Activated naive CD4-positive, alpha-beta T cell treated with anti-CD3 and anti-CD28 coated beads, Interleukin-2, amount 10 ng/mL, durations not matched to agents 7 days and 5 days (primary cell): ENCODE measurements at regions not wholly inside any gene's neighbourhood (a gene's known extent, or its start where the extent isn't known, plus 50 kb on each side); places are given as distances from the start of the nearest gene placed in this dataset.
"Not testable (repeated sequence)": the region's sequence is repeated elsewhere in the genome, so short reads cannot be mapped to it uniquely, and the experiment has no call there.

Source experiments
- CTCF ChIA-PET: fragments of 350-600 bp; sonication (Branson Sonifier 250); formaldehyde crosslinking; loops from one replicate; lab custom pipeline; 2021; ENCODE audit warnings: antibody characterized with exemption; lab: Charles Lee
- DNase-seq: peaks from one replicate; pipeline ENCODE4 v3.0.0-alpha.2; 2020
- H3K27ac Mint-ChIP-seq: one replicate; pipeline ENCODE4 v1.8.0; 2021; ENCODE audit warnings: mild to moderate bottlenecking, moderate library complexity, mixed read lengths
- H3K27me3 Mint-ChIP-seq: one replicate; pipeline ENCODE4 v1.8.0; 2021; ENCODE audit warnings: mild to moderate bottlenecking, mixed read lengths
- H3K36me3 Mint-ChIP-seq: one replicate; pipeline ENCODE4 v1.8.0; 2021; ENCODE audit warnings: mixed read lengths
- H3K4me1 Mint-ChIP-seq: one replicate; pipeline ENCODE4 v1.8.0; 2021; ENCODE audit warnings: mixed read lengths
- H3K4me3 Mint-ChIP-seq: one replicate; pipeline ENCODE4 v1.8.0; 2021; ENCODE audit warnings: mild to moderate bottlenecking, moderate library complexity, mixed read lengths
- H3K9me3 Mint-ChIP-seq: one replicate; pipeline ENCODE4 v1.8.0; 2021; ENCODE audit warnings: mixed read lengths

DNA sequence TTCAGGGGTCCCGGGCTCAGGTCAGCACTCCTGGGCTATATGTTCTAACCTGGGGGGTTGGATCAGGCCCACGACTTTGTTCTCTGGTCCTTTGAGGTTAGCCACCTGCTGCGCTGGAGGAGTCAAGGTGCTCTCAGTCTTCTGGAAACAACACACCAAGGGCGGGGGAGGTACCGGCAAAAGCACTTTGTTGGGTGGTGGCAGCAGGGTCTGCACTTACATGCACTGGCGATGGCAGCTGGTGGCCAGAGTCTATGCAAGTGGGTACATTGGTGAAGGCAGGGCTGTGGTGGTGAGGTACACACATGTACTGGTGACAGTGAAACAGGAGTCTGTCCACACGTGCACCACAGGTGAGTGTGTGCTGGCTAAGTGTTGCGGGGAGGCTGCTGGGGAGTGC, 194.2 kb upstream of the MAGI2 start:
- H3K4me1 Mint-ChIP-seq = no peaks in the 10 kb centered on the region
- H3K4me3 Mint-ChIP-seq = no peak overlapping the region
- DNase-seq = no peak
- no peaks in the 10 kb centered on the region for H3K9me3 Mint-ChIP-seq
- CTCF ChIA-PET = no interaction called here
- no peaks in the 10 kb centered on the region for H3K27me3 Mint-ChIP-seq
- no peak overlapping the region for H3K27ac Mint-ChIP-seq
- no peaks in the 10 kb centered on the region for H3K36me3 Mint-ChIP-seq

DNA sequence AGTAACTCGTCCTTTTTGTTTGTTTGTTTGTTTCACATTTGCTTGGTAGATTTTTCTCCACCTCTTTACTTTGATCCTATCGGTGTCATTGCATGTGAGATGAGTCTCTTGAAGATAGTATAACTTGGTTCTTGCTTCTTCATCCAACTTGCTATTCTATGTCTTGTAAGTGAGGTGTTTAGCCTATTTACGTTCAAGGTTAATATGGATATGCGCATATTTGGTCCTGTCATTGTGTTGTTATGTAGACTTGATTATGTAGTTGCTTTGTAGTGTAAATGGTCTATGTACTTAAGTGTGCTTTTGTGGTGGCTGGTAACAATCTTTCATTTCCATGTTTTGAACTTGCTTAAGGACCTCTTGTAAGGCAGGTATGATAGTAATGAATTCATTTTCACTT, 192.8 kb upstream of the MAGI2 start:
- CTCF ChIA-PET = no interaction called here
- H3K4me3 Mint-ChIP-seq = no peak overlapping the region
- no peaks in the 10 kb centered on the region for H3K36me3 Mint-ChIP-seq
- H3K9me3 Mint-ChIP-seq = no peaks in the 10 kb centered on the region
- DNase-seq = no peak
- H3K4me1 Mint-ChIP-seq = no peaks in the 10 kb centered on the region
- H3K27ac Mint-ChIP-seq = no peak overlapping the region
- H3K27me3 Mint-ChIP-seq = no peaks in the 10 kb centered on the region

DNA sequence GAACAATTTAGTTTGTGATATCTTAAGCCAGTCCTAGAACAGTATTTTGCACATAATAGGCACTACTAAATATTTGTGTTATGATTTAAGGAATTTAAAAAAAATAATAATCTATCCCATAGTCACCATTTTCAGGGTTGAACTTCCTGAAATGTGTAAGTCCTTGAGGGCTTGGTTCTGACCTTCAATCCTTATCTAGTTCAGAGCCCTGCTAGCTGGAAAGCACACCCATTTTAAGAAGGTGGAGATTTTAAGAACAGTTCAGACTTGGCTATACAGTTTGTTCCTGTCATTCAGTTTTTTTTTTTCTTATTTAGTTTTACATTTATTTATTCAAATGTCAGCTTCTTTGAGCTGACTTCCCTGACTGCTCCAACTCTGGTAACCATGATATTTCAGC, 183.4 kb upstream of the MAGI2 start:
- Mint-ChIP-seq H3K27me3 (no peaks in the 10 kb centered on the region), H3K9me3 (no peaks in the 10 kb centered on the region), H3K27ac (no peak overlapping the region), H3K4me1 (no peaks in the 10 kb centered on the region), H3K36me3 (no peaks in the 10 kb centered on the region), H3K4me3 (no peak overlapping the region)
- no peak for DNase-seq
- CTCF ChIA-PET = interaction anchor here (0.5 kb wide), 1 partner anchor 1616 kb away, joined by 3 read pairs; no protein-coding TSS in a partner anchor

DNA sequence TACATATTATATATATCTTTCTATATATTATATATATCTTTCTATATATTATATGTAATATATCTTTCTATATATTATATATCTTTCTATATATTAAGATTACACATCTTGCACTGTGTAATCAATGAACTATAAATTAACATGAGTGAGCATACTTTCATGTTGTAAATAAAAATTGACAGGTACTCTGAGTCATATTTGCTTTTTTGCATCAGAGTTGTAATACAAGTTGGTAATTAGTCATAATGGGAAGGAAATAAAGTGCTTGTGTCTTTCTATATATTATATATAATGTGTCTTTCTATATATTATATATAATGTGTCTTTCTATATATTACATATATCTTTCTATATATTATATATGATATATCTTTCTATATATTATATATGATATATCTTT, 172.5 kb upstream of the MAGI2 start:
- H3K4me1 Mint-ChIP-seq, CTCF ChIA-PET, H3K9me3 Mint-ChIP-seq, H3K27ac Mint-ChIP-seq, DNase-seq, H3K27me3 Mint-ChIP-seq, H3K36me3 Mint-ChIP-seq, H3K4me3 Mint-ChIP-seq: not testable (repeated sequence)

DNA sequence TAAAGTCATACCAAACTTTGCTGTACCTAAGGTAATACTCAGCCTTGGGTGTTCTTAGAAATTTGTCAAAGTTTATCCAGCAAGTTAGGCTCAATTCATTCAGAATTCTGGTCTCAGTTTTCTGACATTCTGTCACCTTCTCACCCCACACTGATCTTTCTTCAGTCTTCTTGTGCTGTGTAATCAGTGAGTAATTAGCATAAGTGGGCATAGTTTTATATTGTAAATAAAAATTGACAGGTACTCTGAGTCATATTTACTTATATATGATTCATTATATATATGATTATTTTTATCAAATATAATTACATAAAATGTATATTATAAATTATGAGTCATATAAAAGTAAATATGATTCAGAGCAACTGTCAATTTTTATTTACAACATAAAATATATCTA, 170.9 kb upstream of the MAGI2 start:
- Mint-ChIP-seq H3K9me3 (no peaks in the 10 kb centered on the region), H3K4me1 (no peaks in the 10 kb centered on the region), H3K36me3 (no peaks in the 10 kb centered on the region), H3K27me3 (no peaks in the 10 kb centered on the region), H3K27ac (no peak overlapping the region), H3K4me3 (no peak overlapping the region)
- CTCF ChIA-PET = no interaction called here
- no peak for DNase-seq

DNA sequence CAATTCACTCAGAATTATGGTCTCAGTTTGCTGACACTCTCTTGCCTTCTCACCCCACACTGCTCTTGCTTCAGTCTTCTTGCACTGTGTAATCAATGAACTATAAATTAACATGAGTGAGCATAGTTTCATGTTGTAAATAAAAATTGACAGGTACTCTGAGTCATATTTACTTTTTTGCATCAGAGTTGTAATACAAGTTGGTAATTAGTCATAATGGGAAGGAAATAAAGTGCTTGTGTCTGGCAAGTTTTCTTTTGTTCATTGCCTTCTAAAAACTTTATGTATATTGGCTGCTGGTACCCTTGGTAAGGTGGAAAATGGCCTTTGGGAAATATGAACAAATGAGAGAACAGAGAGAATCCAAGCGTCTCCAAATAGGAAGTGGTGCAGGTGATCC, 169.3 kb upstream of the MAGI2 start:
- CTCF ChIA-PET = no interaction called here
- Mint-ChIP-seq H3K4me1 (no peaks in the 10 kb centered on the region), H3K9me3 (no peaks in the 10 kb centered on the region), H3K4me3 (no peak overlapping the region), H3K27ac (no peak overlapping the region), H3K36me3 (no peaks in the 10 kb centered on the region), H3K27me3 (no peaks in the 10 kb centered on the region)
- DNase-seq = no peak

DNA sequence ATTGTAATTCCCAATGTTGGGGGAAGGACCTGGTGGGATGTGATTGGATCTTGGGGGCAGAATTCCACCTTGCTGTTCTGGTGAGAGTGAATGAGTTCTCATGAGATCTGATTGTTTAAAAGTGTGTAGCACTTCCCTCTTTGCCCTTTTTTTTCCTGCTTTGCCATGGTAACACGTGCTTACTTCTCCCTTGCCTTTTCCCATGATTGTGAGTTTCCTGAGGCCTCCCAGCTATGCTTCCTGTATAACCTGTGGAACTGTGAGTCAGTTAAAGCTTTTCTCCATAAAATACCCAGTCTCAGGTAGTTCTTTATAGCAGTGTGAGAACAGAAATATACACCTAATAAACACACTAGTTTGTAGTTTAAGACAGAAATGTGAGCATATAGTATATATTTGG, 166.8 kb upstream of the MAGI2 start:
- Mint-ChIP-seq H3K27ac (no peak overlapping the region), H3K4me1 (no peaks in the 10 kb centered on the region), H3K9me3 (peaks cover 3% of the 10 kb centered on the region), H3K4me3 (no peak overlapping the region), H3K36me3 (no peaks in the 10 kb centered on the region), H3K27me3 (no peaks in the 10 kb centered on the region)
- CTCF ChIA-PET = no interaction called here
- DNase-seq = no peak

DNA sequence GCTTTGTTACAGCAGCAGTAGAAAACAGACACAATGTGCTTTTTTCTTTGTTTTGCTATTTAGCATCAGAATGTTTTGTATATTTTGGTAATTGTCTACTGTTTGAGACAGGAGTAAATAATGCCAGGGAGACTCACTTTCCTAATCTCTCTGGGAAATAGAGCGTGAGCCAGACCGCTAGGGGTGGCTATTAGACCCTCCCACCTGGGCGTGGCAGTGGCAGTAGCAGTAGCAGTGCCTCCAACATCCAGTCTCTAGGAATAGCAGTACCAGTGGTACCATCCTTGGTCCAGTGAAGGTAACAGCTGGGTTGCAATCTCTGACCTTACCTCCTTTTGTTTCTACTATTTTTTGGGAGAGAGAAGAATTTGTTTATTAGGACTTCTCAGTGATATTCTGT, 165.7 kb upstream of the MAGI2 start:
- no peak for DNase-seq
- peaks cover 3% of the 10 kb centered on the region for H3K9me3 Mint-ChIP-seq
- H3K36me3 Mint-ChIP-seq = no peaks in the 10 kb centered on the region
- CTCF ChIA-PET = no interaction called here
- no peaks in the 10 kb centered on the region for H3K4me1 Mint-ChIP-seq
- no peak overlapping the region for H3K4me3 Mint-ChIP-seq
- no peak overlapping the region for H3K27ac Mint-ChIP-seq
- no peaks in the 10 kb centered on the region for H3K27me3 Mint-ChIP-seq

DNA sequence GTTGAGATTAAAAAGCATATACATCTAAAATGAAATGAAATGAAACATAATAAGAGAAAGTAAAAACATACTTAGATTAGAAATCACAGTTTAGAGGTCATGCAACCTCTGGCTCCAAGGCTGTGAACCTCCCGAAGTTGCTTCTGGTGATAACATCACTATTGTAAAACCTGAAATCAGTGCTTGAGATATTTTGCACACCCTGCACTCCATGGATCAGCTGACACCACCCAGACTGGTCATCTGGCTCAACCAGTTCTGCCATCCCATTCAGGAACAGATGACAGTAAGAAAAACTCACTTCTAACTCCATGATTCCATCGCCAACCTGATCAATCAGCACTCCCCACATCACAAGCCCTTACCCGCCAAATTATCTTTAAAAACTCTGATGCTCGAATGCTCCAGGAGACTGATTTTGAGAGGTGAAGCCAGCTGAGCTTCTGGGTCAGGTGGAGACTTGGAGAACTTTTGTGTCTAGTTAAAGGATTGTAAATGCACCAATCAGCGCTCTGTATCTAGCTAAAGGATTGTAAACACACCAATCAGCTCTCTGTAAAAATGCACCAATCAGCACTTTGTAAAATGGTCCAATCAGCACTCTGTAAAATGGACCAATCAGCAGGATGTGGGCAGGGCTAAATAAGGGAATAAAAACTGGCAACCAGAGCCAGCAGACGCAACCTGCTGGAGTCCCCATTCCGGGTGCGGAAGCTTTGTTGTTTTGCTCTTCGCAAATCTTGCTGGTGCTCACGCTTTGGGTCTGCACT, 162.6 kb upstream of the MAGI2 start:
- CTCF ChIA-PET = no interaction called here
- Mint-ChIP-seq H3K27me3 (no peaks in the 10 kb centered on the region), H3K27ac (no peak overlapping the region), H3K9me3 (peaks cover 3% of the 10 kb centered on the region), H3K36me3 (no peaks in the 10 kb centered on the region), H3K4me3 (no peak overlapping the region), H3K4me1 (no peaks in the 10 kb centered on the region)
- no peak for DNase-seq

DNA sequence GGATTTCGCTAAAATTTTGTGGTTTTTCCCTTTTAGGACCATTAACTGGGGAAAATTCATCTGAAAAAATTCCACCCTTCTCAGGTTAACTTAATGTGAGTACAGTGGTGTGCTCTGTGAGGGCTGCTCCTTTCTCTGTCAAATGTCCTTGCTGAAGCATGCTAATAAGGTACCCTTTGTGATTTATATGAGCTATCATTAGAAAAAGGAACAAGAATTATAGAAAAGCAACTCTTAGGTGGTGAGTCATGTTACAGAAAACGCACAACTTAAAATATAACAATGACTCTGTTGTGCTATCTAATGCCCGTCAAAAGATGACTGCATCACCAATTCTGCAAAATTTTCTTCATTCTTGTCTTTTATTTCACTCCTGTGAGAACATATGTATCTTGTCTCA, 162.0 kb upstream of the MAGI2 start:
- Mint-ChIP-seq H3K36me3 (no peaks in the 10 kb centered on the region), H3K4me3 (no peak overlapping the region), H3K9me3 (peaks cover 3% of the 10 kb centered on the region), H3K27me3 (no peaks in the 10 kb centered on the region), H3K27ac (no peak overlapping the region), H3K4me1 (no peaks in the 10 kb centered on the region)
- CTCF ChIA-PET = no interaction called here
- no peak for DNase-seq

DNA sequence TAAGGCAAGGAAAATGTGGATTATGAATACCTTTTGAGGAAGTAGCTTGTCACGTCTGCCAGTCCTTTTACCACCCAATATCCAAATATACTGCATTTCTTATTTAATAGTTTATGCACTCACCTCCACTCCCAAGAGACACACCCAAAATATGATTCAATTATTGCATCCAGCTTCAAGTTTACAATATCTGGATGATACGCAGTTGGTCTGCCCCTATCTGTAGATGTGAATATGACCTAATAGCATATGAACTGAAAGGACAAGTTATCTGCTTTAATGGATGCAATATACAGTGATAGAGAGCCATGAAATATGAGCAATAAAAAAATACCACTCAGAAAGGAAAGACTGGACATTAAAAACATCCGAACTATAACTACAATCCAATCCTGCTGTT, 159.4 kb upstream of the MAGI2 start:
- Mint-ChIP-seq H3K4me3 (no peak overlapping the region), H3K4me1 (no peaks in the 10 kb centered on the region), H3K9me3 (peaks cover 3% of the 10 kb centered on the region), H3K36me3 (no peaks in the 10 kb centered on the region), H3K27ac (no peak overlapping the region), H3K27me3 (no peaks in the 10 kb centered on the region)
- CTCF ChIA-PET = no interaction called here
- DNase-seq = no peak

DNA sequence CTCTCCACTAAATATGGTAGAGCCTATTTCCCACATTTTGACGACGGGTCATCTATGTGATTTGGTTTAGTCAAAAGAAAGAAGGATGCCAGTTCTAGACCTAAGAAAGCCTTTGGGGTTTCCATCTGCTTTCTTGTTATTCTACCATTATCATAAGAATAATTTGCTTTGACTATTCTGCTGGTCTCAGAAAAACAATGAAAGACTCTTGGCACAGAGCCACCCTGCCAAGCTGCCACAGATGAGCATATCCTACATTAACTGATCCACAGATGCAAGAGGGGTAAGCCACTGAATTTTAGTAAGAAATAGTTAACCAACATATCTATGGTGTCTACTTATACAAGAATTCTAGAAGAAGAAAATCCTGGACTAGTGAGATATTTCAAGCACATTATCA, 158.6 kb upstream of the MAGI2 start:
- H3K27me3 Mint-ChIP-seq = no peaks in the 10 kb centered on the region
- H3K9me3 Mint-ChIP-seq = peaks cover 3% of the 10 kb centered on the region
- CTCF ChIA-PET = no interaction called here
- no peaks in the 10 kb centered on the region for H3K4me1 Mint-ChIP-seq
- H3K4me3 Mint-ChIP-seq = no peak overlapping the region
- H3K27ac Mint-ChIP-seq = no peak overlapping the region
- DNase-seq = no peak
- no peaks in the 10 kb centered on the region for H3K36me3 Mint-ChIP-seq

DNA sequence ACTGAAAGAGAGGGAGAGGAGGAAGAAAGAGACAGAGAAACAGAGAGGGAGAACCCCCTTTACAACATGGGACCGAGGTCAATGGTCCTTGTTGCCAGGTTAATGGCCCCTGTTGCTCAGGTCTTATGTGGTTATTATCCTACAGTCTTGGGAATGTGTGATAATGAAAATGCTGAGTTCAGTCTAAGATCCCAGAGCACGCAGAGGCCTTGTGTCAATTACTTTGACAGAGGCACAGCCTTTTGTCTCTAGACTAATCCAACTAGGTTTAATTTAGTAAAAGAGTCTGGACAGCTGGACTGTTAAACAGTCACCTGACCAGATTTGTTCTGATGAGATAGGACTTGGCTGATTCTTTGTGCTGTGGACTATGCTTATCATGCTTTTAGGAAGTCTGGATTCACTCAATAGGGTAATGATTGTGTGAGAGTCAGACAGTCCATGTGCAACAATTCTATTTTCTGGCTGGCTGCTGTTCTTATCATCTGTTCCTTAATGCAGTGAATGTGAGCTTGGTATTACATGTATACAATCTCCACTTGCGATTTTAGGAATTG, 157.4 kb upstream of the MAGI2 start:
- CTCF ChIA-PET = no interaction called here
- Mint-ChIP-seq H3K27ac (no peak overlapping the region), H3K4me3 (no peak overlapping the region), H3K36me3 (no peaks in the 10 kb centered on the region), H3K27me3 (no peaks in the 10 kb centered on the region), H3K4me1 (no peaks in the 10 kb centered on the region), H3K9me3 (no peaks in the 10 kb centered on the region)
- no peak for DNase-seq

DNA sequence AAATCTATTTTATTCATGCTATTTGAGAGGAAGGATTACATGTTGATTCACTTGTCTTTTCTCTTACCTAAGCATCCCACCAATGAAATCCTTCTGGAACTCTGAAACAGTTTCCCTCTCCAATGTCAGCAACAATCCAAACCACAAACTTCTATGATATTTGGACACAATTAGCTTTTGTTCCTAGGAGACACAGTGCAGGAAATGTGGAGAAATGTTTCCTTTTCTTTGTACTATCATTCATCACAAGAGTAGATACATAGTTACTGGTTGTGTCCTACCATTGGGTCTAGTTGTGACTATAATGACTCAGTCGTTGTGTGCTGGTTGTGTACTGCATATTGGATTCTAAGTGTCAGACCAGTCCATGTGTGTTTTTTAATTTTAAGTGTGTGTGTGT, 156.8 kb upstream of the MAGI2 start:
- Mint-ChIP-seq H3K4me3 (no peak overlapping the region), H3K27me3 (no peaks in the 10 kb centered on the region), H3K36me3 (no peaks in the 10 kb centered on the region), H3K27ac (no peak overlapping the region), H3K9me3 (no peaks in the 10 kb centered on the region), H3K4me1 (no peaks in the 10 kb centered on the region)
- no peak for DNase-seq
- CTCF ChIA-PET = no interaction called here

DNA sequence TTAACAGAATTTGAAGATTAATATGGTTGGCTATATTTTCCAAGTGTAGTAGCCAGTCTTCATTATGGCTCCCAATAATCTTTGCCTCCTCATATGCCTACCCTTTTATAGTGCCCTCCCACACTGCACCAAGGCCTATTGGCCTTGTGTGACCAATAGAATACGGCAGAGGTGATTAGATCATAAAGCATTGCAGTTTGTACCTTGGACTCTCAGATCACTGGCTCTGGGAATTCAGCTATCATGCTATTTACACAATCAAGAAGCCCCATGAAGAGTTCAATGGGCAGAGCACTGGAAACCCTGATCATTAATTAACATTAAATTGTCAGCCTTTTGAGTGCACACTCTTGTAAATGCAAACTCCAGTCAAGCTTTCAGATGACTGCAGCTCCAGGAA, 154.5 kb upstream of the MAGI2 start:
- H3K4me1 Mint-ChIP-seq = no peaks in the 10 kb centered on the region
- H3K9me3 Mint-ChIP-seq = no peaks in the 10 kb centered on the region
- H3K4me3 Mint-ChIP-seq = no peak overlapping the region
- CTCF ChIA-PET = no interaction called here
- no peaks in the 10 kb centered on the region for H3K36me3 Mint-ChIP-seq
- DNase-seq = no peak
- H3K27ac Mint-ChIP-seq = no peak overlapping the region
- H3K27me3 Mint-ChIP-seq = no peaks in the 10 kb centered on the region
